ENCODE measurements at regions not wholly inside any gene's neighbourhood (a gene's known extent, or its start where the extent isn't known, plus 50 kb on each side); places are given as distances from the start of the nearest gene placed in this dataset.
"Not testable (repeated sequence)": the region's sequence is repeated elsewhere in the genome, so short reads cannot be mapped to it uniquely, and the experiment has no call there.

DNA sequence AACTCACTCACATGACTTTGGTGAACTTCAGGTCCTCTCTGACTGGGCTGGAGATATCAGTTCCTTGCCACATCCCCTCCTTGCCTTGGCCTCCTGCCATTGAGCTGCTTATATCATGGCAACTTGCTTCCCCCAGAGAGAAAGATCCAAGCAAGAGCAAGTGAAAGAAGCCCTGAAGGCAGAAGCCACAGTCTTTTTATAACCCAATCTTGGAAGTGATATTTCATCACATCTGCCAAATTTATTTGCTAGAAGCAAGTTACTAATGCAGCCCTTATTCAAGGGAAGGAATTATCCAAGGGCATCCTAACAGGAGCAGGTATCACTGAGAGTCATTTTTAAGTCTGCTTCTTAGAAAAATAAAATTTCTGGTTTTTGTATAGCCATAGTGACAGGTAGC lies 127.8 kb downstream of the SLC38A4 start:
- Mint-ChIP-seq H3K36me3 (ENCODE audit: low read depth) (peaks cover 1% of the 10 kb centered on the region), H3K4me1 (no peaks in the 10 kb centered on the region), H3K27ac (no peak overlapping the region), H3K27me3 (peaks cover 5% of the 10 kb centered on the region), H3K4me3 (no peak overlapping the region), H3K9me3 (peaks cover 12% of the 10 kb centered on the region)
- CTCF ChIA-PET, result no interaction called here
- no peak for TF ChIP-seq CTCF (IDR thresholded peaks at IDR 0.05)
- POLR2A ChIA-PET, result no interaction called here
- intact Hi-C loops (cut with micrococcal nuclease), result no loop called here
- no peak for DNase-seq
- no peak for ATAC-seq (ENCODE audit: low read depth)

DNA sequence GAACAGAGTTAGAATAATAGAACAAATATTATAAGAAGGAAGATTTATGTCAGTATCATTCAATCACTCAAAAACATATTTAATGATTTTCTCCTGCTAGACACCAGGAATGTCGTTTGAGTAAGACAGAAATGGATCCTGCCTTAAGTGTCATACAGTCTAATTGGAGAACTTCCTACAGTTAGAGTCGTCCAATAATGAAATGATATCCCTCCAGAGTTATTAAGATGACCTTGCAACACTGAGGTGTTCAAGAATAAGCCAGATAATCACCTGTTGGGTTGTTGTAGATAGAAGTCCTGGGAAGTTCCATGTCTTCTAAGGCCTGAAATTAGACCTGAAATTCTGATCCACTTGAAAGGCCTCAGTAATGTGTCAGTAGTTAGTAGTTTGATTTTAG lies 132.3 kb downstream of the SLC38A4 start:
- peaks cover 1% of the 10 kb centered on the region for H3K36me3 Mint-ChIP-seq (ENCODE audit: low read depth)
- H3K9me3 Mint-ChIP-seq, result peaks cover 9% of the 10 kb centered on the region
- no peak overlapping the region for H3K27ac Mint-ChIP-seq
- intact Hi-C loops (cut with micrococcal nuclease), result no loop called here
- DNase-seq (no peak), ATAC-seq (ENCODE audit: low read depth) (no peak)
- H3K27me3 Mint-ChIP-seq, result peaks cover 2% of the 10 kb centered on the region
- POLR2A ChIA-PET, result no interaction called here
- no peak overlapping the region for H3K4me3 Mint-ChIP-seq
- TF ChIP-seq CTCF (IDR thresholded peaks at IDR 0.05), result no peak
- CTCF ChIA-PET, result no interaction called here
- H3K4me1 Mint-ChIP-seq, result no peaks in the 10 kb centered on the region

- H3K4me1 Mint-ChIP-seq, result no peaks in the 10 kb centered on the region
- peaks cover 7% of the 10 kb centered on the region for H3K9me3 Mint-ChIP-seq
- ChIA-PET POLR2A (no interaction called here), CTCF (no interaction called here)
- no peak for DNase-seq
- TF ChIP-seq CTCF (IDR thresholded peaks at IDR 0.05), result no peak
- intact Hi-C loops (cut with micrococcal nuclease), result no loop called here
- no peak for ATAC-seq (ENCODE audit: low read depth)
- no peaks in the 10 kb centered on the region for H3K27me3 Mint-ChIP-seq
- H3K36me3 Mint-ChIP-seq (ENCODE audit: low read depth), result peaks cover 1% of the 10 kb centered on the region
- H3K27ac Mint-ChIP-seq, result no peak overlapping the region
- no peak overlapping the region for H3K4me3 Mint-ChIP-seq
These were observed 132.8 kb downstream of the SLC38A4 start for GRCh38 chr12:46693034-46693433.

DNA sequence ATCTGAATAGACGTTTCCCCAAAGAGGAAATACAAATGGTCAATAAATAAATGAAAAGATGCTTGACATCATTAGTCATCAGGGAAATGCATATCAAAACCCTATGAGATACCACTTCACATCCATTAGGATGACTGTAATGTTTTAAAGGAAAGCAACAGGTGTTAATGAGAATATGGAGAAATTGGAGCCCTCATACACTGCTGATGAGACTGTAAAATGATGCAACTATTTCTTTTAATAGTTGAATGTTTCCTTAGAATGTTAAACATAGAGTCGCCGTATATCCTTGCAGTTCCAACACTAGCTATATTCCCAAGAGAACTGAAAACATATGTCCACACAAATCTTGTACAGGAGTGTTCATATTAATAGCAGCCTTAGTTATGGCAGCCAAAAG lies 133.2 kb downstream of the SLC38A4 start:
- no peaks in the 10 kb centered on the region for H3K36me3 Mint-ChIP-seq (ENCODE audit: low read depth)
- H3K27me3 Mint-ChIP-seq, result no peaks in the 10 kb centered on the region
- H3K9me3 Mint-ChIP-seq, result peaks cover 3% of the 10 kb centered on the region
- POLR2A ChIA-PET, result no interaction called here
- no peaks in the 10 kb centered on the region for H3K4me1 Mint-ChIP-seq
- ATAC-seq (ENCODE audit: low read depth) (no peak), DNase-seq (no peak)
- CTCF ChIA-PET, result no interaction called here
- no peak overlapping the region for H3K4me3 Mint-ChIP-seq
- no peak overlapping the region for H3K27ac Mint-ChIP-seq
- intact Hi-C loops (cut with micrococcal nuclease), result no loop called here
- TF ChIP-seq CTCF (IDR thresholded peaks at IDR 0.05), result no peak

DNA sequence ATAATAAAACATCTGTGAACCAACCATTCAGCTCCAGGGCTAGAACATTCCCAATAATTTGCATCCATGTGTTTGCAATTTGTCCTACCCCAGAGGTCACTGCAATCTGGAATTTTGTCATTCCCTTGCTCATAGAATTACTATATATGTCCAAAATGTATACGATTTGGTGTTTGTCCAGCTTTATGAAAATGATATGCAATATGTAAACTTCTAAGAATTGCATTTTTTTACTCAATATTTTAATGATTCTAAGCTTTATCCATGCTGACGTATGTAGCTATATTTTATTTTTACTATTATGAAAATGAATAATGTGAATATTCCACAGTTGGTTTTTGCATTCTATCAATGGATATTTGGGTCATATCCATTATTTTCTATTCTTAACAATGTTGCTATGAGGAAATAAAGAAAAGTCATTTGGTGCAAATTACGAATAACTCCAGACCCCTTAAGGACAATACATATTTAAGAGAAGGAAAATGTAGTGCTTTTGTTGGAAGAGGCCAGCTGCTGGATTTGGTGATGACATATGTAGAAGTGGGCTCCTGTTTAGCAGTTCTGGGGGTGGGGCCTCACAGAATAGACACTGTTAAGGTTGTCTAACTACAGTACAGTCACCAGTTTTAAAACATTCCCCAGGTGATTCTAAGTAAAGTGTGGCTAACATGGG lies 139.4 kb downstream of the SLC38A4 start:
- intact Hi-C loops (cut with micrococcal nuclease), result no loop called here
- POLR2A ChIA-PET, result no interaction called here
- no peaks in the 10 kb centered on the region for H3K4me1 Mint-ChIP-seq

GRCh38 chr12:46684243-46684642 lies 141.6 kb downstream of the SLC38A4 start:
- H3K4me3 Mint-ChIP-seq; POLR2A ChIA-PET; ATAC-seq (ENCODE audit: low read depth); H3K36me3 Mint-ChIP-seq (ENCODE audit: low read depth); H3K27me3 Mint-ChIP-seq; H3K9me3 Mint-ChIP-seq; H3K4me1 Mint-ChIP-seq; DNase-seq; intact Hi-C loops (cut with micrococcal nuclease); H3K27ac Mint-ChIP-seq: not testable (repeated sequence)
- CTCF ChIA-PET, result interaction anchor here (1.2 kb wide), 1 partner anchor 9 kb away, joined by 3 read pairs; no protein-coding TSS in a partner anchor

More for the DNA sequence above, 139.4 kb downstream of the SLC38A4 start:
- H3K9me3 Mint-ChIP-seq, result peaks cover 5% of the 10 kb centered on the region
- H3K27ac Mint-ChIP-seq, result no peak overlapping the region
- ATAC-seq (ENCODE audit: low read depth) (no peak), DNase-seq (no peak)
- peaks cover 2% of the 10 kb centered on the region for H3K27me3 Mint-ChIP-seq
- no peak overlapping the region for H3K4me3 Mint-ChIP-seq
- no peak for TF ChIP-seq CTCF (IDR thresholded peaks at IDR 0.05)
- CTCF ChIA-PET, result no interaction called here
- H3K36me3 Mint-ChIP-seq (ENCODE audit: low read depth), result no peaks in the 10 kb centered on the region
